SK-N-SH treated with all-trans-retinoic acid at 6 μM for 48 hours (cell line): ENCODE measurements at regions not wholly inside any gene's neighbourhood (a gene's known extent, or its start where the extent isn't known, plus 50 kb on each side); places are given as distances from the start of the nearest gene placed in this dataset.
"Not testable (repeated sequence)": the region's sequence is repeated elsewhere in the genome, so short reads cannot be mapped to it uniquely, and the experiment has no call there.

Experiments used
- ATAC-seq: fragments of 200-7000 bp; cut with Tn5 transposase; 3 replicates; pipeline ENCODE4 v1.9.1; 2020; ENCODE audit warnings: mild to moderate bottlenecking, moderate library complexity
- ARNTL ChIP-seq: fragments of 450-650 bp; formaldehyde crosslinking; IDR thresholded peaks from 2 replicates; pipeline ENCODE4 v1.5.0; 2020; ENCODE audit warnings: low read depth, mild to moderate bottlenecking, moderate library complexity, borderline replicate concordance
- BACH2 ChIP-seq: fragments of 250-450 bp; sonication (Bioruptor Pico); IDR thresholded peaks from 2 replicates; pipeline ENCODE4 v1.9.0; 2021; ENCODE audit warnings: mild to moderate bottlenecking, borderline replicate concordance
- CSDC2 ChIP-seq: fragments of 250-450 bp; sonication (Bioruptor Pico); IDR thresholded peaks from 2 replicates; pipeline ENCODE4 v1.5.0; 2020; ENCODE audit warnings: mild to moderate bottlenecking, moderate library complexity
- ESRRG ChIP-seq: fragments of 250-450 bp; sonication (Bioruptor Pico); IDR thresholded peaks from 2 replicates; pipeline ENCODE4 v1.6.1; 2021; ENCODE audit warnings: mild to moderate bottlenecking
- GLIS3 ChIP-seq: fragments of 250-450 bp; sonication (Bioruptor Pico); IDR thresholded peaks from 2 replicates; pipeline ENCODE4 v1.5.0; 2020; ENCODE audit warnings: mild to moderate bottlenecking, moderate library complexity
- ISL1 ChIP-seq: fragments of 250-450 bp; sonication (Bioruptor Pico); IDR thresholded peaks from 2 replicates; pipeline ENCODE4 v2.1.2; 2022; ENCODE audit warnings: mild to moderate bottlenecking, moderate library complexity
- OSR1 ChIP-seq: fragments of 250-450 bp; sonication (Bioruptor Pico); IDR thresholded peaks from 2 replicates; pipeline ENCODE4 v1.8.0; 2022; ENCODE audit warnings: moderate library complexity, mild to moderate bottlenecking, inconsistent platforms
- PATZ1 ChIP-seq: fragments of 250-450 bp; sonication (Bioruptor Pico); IDR thresholded peaks from 2 replicates; pipeline ENCODE4 v1.8.0; 2020; ENCODE audit warnings: mild to moderate bottlenecking, moderate library complexity, borderline replicate concordance
- POU6F1 ChIP-seq: fragments of 250-450 bp; sonication (Bioruptor Pico); IDR thresholded peaks from 2 replicates; pipeline ENCODE4 v1.8.0; 2021; ENCODE audit warnings: low read depth, mild to moderate bottlenecking, moderate library complexity, borderline replicate concordance
- PPARA ChIP-seq: fragments of 250-450 bp; sonication (Bioruptor Pico); IDR thresholded peaks from 2 replicates; pipeline ENCODE4 v1.5.0; 2020; ENCODE audit warnings: mild to moderate bottlenecking, borderline replicate concordance
- SNAI2 ChIP-seq: fragments of 250-450 bp; sonication (Bioruptor Pico); IDR thresholded peaks from 2 replicates; pipeline ENCODE4 v1.5.0; 2020; ENCODE audit warnings: mild to moderate bottlenecking, moderate library complexity
- TCF4 ChIP-seq: fragments of 250-450 bp; sonication (Bioruptor Pico); IDR thresholded peaks from 2 replicates; pipeline ENCODE4 v1.8.0; 2021; ENCODE audit warnings: mild to moderate bottlenecking, moderate library complexity, borderline replicate concordance
- TOX ChIP-seq: fragments of 250-450 bp; sonication (Bioruptor Pico); IDR thresholded peaks from 2 replicates; pipeline ENCODE4 v1.8.0; 2021; ENCODE audit warnings: mild to moderate bottlenecking, moderate library complexity, borderline replicate concordance
- ZC3H10 ChIP-seq: fragments of 250-450 bp; sonication (Bioruptor Pico); IDR thresholded peaks from 2 replicates; pipeline ENCODE4 v1.5.1; 2021; ENCODE audit warnings: mild to moderate bottlenecking, moderate library complexity
- ZFP3 ChIP-seq: fragments of 250-450 bp; sonication (Bioruptor Pico); IDR thresholded peaks from 2 replicates; pipeline ENCODE4 v1.5.0; 2020; ENCODE audit warnings: mild to moderate bottlenecking, moderate library complexity
- ZFP30 ChIP-seq: fragments of 450-650 bp; formaldehyde crosslinking; IDR thresholded peaks from 2 replicates; pipeline ENCODE4 v1.5.0; 2022; ENCODE audit warnings: mild to moderate bottlenecking, moderate library complexity
- ZNF565 ChIP-seq: fragments of 450-650 bp; formaldehyde crosslinking; conservative IDR thresholded peaks from 2 replicates; pipeline ENCODE4 v1.5.0; 2020; ENCODE audit warnings: low read depth, mild to moderate bottlenecking, moderate library complexity
- ZNF70 ChIP-seq: fragments of 450-650 bp; formaldehyde crosslinking; IDR thresholded peaks from 2 replicates; pipeline ENCODE4 v1.5.0; 2020; ENCODE audit warnings: mild to moderate bottlenecking, moderate library complexity
- ZNF8 ChIP-seq: fragments of 450-650 bp; formaldehyde crosslinking; IDR thresholded peaks from 2 replicates; pipeline ENCODE4 v1.5.0; 2020; ENCODE audit warnings: mild to moderate bottlenecking, moderate library complexity
- TF ChIP-seq, protein P1 (sequence below): fragments of 250-450 bp; sonication (Bioruptor Pico); IDR thresholded peaks from 2 replicates; pipeline ENCODE4 v1.5.0; 2020; ENCODE audit warnings: mild to moderate bottlenecking, moderate library complexity
- TF ChIP-seq, protein P2 (sequence below): fragments of 250-450 bp; sonication (Bioruptor Pico); IDR thresholded peaks from 2 replicates; pipeline ENCODE4 v1.5.1; 2021; ENCODE audit warnings: mild to moderate bottlenecking, moderate library complexity
- TF ChIP-seq, protein P3 (sequence below): fragments of 250-450 bp; sonication (Bioruptor Pico); IDR thresholded peaks from 2 replicates; pipeline ENCODE4 v1.5.1; 2020; ENCODE audit warnings: low read depth, mild to moderate bottlenecking, moderate library complexity

- TF ChIP-seq, protein P1, sequence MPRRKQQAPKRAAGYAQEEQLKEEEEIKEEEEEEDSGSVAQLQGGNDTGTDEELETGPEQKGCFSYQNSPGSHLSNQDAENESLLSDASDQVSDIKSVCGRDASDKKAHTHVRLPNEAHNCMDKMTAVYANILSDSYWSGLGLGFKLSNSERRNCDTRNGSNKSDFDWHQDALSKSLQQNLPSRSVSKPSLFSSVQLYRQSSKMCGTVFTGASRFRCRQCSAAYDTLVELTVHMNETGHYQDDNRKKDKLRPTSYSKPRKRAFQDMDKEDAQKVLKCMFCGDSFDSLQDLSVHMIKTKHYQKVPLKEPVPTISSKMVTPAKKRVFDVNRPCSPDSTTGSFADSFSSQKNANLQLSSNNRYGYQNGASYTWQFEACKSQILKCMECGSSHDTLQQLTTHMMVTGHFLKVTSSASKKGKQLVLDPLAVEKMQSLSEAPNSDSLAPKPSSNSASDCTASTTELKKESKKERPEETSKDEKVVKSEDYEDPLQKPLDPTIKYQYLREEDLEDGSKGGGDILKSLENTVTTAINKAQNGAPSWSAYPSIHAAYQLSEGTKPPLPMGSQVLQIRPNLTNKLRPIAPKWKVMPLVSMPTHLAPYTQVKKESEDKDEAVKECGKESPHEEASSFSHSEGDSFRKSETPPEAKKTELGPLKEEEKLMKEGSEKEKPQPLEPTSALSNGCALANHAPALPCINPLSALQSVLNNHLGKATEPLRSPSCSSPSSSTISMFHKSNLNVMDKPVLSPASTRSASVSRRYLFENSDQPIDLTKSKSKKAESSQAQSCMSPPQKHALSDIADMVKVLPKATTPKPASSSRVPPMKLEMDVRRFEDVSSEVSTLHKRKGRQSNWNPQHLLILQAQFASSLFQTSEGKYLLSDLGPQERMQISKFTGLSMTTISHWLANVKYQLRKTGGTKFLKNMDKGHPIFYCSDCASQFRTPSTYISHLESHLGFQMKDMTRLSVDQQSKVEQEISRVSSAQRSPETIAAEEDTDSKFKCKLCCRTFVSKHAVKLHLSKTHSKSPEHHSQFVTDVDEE (CRISPR knock-in tag), result no peak
- no peak for TF ChIP-seq ZNF565 (CRISPR knock-in tag)
- TF ChIP-seq TOX, result no peak
- TF ChIP-seq ZNF8 (CRISPR knock-in tag), result no peak
- no peak for TF ChIP-seq POU6F1 (CRISPR knock-in tag)
- TF ChIP-seq PATZ1 (CRISPR knock-in tag), result no peak
- no peak for TF ChIP-seq ZNF70 (CRISPR knock-in tag)
- TF ChIP-seq ARNTL (CRISPR knock-in tag), result no peak
- TF ChIP-seq, protein P2, sequence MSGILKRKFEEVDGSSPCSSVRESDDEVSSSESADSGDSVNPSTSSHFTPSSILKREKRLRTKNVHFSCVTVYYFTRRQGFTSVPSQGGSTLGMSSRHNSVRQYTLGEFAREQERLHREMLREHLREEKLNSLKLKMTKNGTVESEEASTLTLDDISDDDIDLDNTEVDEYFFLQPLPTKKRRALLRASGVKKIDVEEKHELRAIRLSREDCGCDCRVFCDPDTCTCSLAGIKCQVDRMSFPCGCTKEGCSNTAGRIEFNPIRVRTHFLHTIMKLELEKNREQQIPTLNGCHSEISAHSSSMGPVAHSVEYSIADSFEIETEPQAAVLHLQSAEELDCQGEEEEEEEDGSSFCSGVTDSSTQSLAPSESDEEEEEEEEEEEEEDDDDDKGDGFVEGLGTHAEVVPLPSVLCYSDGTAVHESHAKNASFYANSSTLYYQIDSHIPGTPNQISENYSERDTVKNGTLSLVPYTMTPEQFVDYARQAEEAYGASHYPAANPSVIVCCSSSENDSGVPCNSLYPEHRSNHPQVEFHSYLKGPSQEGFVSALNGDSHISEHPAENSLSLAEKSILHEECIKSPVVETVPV (CRISPR knock-in tag), result no peak
- no peak for TF ChIP-seq ZFP3
- TF ChIP-seq ESRRG (CRISPR knock-in tag), result no peak
- no peak for TF ChIP-seq GLIS3 (CRISPR knock-in tag)
- no peak for TF ChIP-seq SNAI2
- TF ChIP-seq TCF4, result no peak
- TF ChIP-seq OSR1, result no peak
- TF ChIP-seq, protein P3, sequence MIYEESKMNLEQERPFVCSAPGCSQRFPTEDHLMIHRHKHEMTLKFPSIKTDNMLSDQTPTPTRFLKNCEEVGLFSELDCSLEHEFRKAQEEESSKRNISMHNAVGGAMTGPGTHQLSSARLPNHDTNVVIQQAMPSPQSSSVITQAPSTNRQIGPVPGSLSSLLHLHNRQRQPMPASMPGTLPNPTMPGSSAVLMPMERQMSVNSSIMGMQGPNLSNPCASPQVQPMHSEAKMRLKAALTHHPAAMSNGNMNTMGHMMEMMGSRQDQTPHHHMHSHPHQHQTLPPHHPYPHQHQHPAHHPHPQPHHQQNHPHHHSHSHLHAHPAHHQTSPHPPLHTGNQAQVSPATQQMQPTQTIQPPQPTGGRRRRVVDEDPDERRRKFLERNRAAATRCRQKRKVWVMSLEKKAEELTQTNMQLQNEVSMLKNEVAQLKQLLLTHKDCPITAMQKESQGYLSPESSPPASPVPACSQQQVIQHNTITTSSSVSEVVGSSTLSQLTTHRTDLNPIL (CRISPR knock-in tag), result no peak
- TF ChIP-seq BACH2 (CRISPR knock-in tag), result no peak
- no peak for TF ChIP-seq PPARA (CRISPR knock-in tag)
- ATAC-seq, result no peak
Measured at GRCh38 chr12:67091204-67091603, 178.0 kb upstream of the CAND1 start.

DNA sequence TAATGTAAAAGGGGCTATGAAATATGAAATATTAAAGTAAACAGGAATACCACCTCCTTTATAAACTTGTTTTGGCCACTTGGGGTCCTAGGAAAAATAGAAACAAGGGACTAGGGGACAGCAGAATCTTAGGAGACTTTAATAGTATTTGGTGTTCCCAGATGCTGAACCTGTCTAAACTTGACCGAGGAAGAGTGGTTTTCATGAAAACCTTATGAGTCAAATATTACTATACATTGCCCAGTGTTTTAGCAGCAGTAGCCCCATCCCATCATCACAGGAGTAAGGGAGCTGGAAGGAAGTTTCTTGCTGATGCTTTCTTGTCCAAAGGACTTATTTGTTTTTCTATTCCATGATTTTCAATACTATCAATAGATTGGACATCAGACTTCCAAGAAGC lies 177.5 kb upstream of the CAND1 start:
- no peak for TF ChIP-seq PATZ1 (CRISPR knock-in tag)
- TF ChIP-seq PPARA (CRISPR knock-in tag), result no peak
- no peak for TF ChIP-seq SNAI2
- TF ChIP-seq TCF4, result no peak
- TF ChIP-seq ESRRG (CRISPR knock-in tag), result no peak
- TF ChIP-seq ZFP30 (CRISPR knock-in tag), result no peak
- TF ChIP-seq ARNTL (CRISPR knock-in tag), result no peak
- no peak for TF ChIP-seq BACH2 (CRISPR knock-in tag)
- TF ChIP-seq GLIS3 (CRISPR knock-in tag), result no peak
- TF ChIP-seq ZNF8 (CRISPR knock-in tag), result no peak
- TF ChIP-seq ZC3H10, result no peak
- no peak for TF ChIP-seq ISL1 (CRISPR knock-in tag)
- TF ChIP-seq, protein P3 (CRISPR knock-in tag), result no peak
- no peak for TF ChIP-seq ZFP3
- TF ChIP-seq CSDC2 (CRISPR knock-in tag), result no peak
- no peak for ATAC-seq

GRCh38 chr12:67092934-67093333 lies 176.2 kb upstream of the CAND1 start:
- ATAC-seq, result not testable (repeated sequence)
